ENCODE measurements at regions not wholly inside any gene's neighbourhood (a gene's known extent, or its start where the extent isn't known, plus 50 kb on each side); places are given as distances from the start of the nearest gene placed in this dataset.

DNA sequence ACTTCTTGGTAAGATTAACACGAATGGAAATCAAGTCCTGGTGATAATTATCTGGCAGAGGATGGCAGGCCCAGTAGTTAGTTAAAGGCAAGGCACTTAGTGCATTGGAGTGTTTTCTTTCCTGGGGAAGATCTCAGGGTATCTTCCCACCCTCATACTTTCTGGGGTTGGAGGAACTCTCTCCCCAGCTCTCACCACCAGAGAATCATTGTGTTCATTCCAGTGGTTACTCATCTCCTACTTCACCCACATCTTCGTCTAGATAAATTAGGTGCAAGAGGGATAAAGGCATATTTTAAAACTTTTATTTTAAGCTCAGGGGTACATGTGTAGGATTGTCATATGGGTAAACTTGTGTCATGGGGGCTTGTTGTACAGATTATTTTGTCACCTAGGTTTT lies 67.5 kb upstream of the SH3RF1 start:
- H3K4me3 ChIP-seq: no peak overlapping the region
- no peak for DNase-seq (ENCODE audit: low spot score in 2 of 2)
- no peaks in the 10 kb centered on the region for H3K27me3 ChIP-seq
- no peak overlapping the region for H3K27ac ChIP-seq
- no peaks in the 10 kb centered on the region for H3K9me3 ChIP-seq
- WGBS: 41% methylated on average over 2 of the region's 2 CpGs
- H3K36me3 ChIP-seq: no peaks in the 10 kb centered on the region
- no peak for TF ChIP-seq POLR2AphosphoS5 (IDR thresholded peaks at IDR 0.05)
- no peak for TF ChIP-seq EP300 (IDR thresholded peaks at IDR 0.05)
- TF ChIP-seq, protein P1, sequence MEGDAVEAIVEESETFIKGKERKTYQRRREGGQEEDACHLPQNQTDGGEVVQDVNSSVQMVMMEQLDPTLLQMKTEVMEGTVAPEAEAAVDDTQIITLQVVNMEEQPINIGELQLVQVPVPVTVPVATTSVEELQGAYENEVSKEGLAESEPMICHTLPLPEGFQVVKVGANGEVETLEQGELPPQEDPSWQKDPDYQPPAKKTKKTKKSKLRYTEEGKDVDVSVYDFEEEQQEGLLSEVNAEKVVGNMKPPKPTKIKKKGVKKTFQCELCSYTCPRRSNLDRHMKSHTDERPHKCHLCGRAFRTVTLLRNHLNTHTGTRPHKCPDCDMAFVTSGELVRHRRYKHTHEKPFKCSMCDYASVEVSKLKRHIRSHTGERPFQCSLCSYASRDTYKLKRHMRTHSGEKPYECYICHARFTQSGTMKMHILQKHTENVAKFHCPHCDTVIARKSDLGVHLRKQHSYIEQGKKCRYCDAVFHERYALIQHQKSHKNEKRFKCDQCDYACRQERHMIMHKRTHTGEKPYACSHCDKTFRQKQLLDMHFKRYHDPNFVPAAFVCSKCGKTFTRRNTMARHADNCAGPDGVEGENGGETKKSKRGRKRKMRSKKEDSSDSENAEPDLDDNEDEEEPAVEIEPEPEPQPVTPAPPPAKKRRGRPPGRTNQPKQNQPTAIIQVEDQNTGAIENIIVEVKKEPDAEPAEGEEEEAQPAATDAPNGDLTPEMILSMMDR (IDR thresholded peaks at IDR 0.05): no peak
- TF ChIP-seq POLR2A (IDR thresholded peaks at IDR 0.05): no peak
- no peaks in the 10 kb centered on the region for H3K4me1 ChIP-seq

- WGBS: 83% methylated on average over 1 of the region's 1 CpG
- Histone ChIP-seq H3K27me3 (no peaks in the 10 kb centered on the region), H3K36me3 (no peaks in the 10 kb centered on the region), H3K4me3 (no peak overlapping the region), H3K4me1 (no peaks in the 10 kb centered on the region), H3K27ac (no peak overlapping the region), H3K9me3 (no peaks in the 10 kb centered on the region)
- DNase-seq (ENCODE audit: low spot score in 2 of 2): no peak
- TF ChIP-seq POLR2AphosphoS5 (IDR thresholded peaks at IDR 0.05): no peak
- TF ChIP-seq EP300 (IDR thresholded peaks at IDR 0.05): no peak
- no peak for TF ChIP-seq POLR2A (IDR thresholded peaks at IDR 0.05)
- TF ChIP-seq, protein P1 (IDR thresholded peaks at IDR 0.05): no peak
Observed at GRCh38 chr4:169337510-169337909, 66.8 kb upstream of the SH3RF1 start.

DNA sequence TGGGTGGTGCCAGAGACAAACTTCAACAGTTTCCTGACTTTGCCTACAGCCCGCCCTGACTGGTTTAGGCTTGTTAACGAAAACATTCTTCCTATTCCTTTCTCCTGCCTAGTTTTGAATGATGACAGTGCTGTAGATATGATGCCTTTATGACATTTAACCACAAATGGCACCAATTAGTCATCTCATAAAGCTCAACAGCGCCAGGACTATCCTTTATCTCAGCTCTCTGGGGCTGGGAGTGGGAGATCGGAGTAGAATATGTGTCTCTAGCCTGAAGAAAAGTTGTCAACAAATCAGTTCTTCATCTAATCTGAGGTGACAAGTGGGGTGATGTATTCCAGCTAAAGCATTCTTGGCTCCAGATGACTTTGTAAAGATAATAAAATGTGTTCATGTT lies 64.6 kb upstream of the SH3RF1 start:
- Histone ChIP-seq H3K4me3 (no peak overlapping the region), H3K27me3 (no peaks in the 10 kb centered on the region), H3K9me3 (no peaks in the 10 kb centered on the region), H3K36me3 (no peaks in the 10 kb centered on the region), H3K4me1 (no peaks in the 10 kb centered on the region), H3K27ac (peak overlapping the region; percentile 43)
- no peak for TF ChIP-seq POLR2AphosphoS5 (IDR thresholded peaks at IDR 0.05)
- TF ChIP-seq POLR2A (IDR thresholded peaks at IDR 0.05): no peak
- TF ChIP-seq EP300 (IDR thresholded peaks at IDR 0.05): no peak
- TF ChIP-seq, protein P1 (IDR thresholded peaks at IDR 0.05): no peak
- DNase-seq (ENCODE audit: low spot score in 2 of 2): no peak
- WGBS: 38% methylated on average over 4 of the region's 4 CpGs

DNA sequence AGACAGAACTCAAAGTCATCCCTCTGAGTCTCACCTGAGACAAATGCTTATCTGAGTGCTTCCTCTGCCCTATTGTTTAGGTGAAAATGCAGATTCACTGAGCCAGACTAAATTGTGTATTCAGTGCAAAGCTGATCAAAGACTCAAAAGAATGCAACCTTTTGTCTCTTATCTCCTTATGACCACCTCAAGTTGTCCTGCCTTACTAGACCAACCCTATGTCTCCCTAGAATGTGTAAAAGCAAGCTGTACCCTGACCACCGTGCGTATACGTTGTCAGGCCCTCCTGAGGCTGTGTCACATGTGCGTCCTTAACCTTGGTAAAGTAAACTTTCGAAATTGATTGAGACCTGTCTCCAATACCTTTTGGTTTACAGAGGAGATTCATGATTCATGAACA lies 63.6 kb upstream of the SH3RF1 start:
- WGBS: 80% methylated on average over 5 of the region's 5 CpGs
- TF ChIP-seq, protein P1 (IDR thresholded peaks at IDR 0.05): no peak
- no peaks in the 10 kb centered on the region for H3K4me1 ChIP-seq
- no peaks in the 10 kb centered on the region for H3K36me3 ChIP-seq
- no peaks in the 10 kb centered on the region for H3K9me3 ChIP-seq
- no peaks in the 10 kb centered on the region for H3K27me3 ChIP-seq
- no peak overlapping the region for H3K4me3 ChIP-seq
- no peak for DNase-seq (ENCODE audit: low spot score in 2 of 2)
- H3K27ac ChIP-seq: no peak overlapping the region

DNA sequence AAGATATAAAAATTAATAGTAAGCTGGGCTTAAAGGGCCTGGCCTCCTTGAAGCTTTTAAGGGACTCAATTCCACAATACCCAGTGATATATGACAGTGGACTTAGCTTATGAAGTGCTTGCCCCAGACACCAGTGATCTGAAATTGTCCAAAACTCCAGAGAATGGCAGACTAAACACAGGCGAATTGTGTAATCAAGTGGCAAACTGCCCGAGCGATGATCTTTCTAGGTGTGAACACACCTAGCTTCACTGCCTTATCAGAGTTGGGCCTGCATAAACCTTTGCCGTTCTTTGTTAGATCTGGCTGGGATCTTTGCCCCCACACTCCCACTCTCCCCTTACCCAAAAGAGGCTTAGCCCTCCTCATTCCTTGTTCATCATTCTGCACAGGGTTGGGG lies 62.5 kb upstream of the SH3RF1 start:
- Histone ChIP-seq H3K27ac (no peak overlapping the region), H3K36me3 (no peaks in the 10 kb centered on the region), H3K9me3 (no peaks in the 10 kb centered on the region), H3K27me3 (no peaks in the 10 kb centered on the region), H3K4me3 (no peak overlapping the region), H3K4me1 (no peaks in the 10 kb centered on the region)
- no peak for DNase-seq (ENCODE audit: low spot score in 2 of 2)
- 96% methylated on average over 4 of the region's 4 CpGs for WGBS
- no peak for TF ChIP-seq EP300 (IDR thresholded peaks at IDR 0.05)
- no peak for TF ChIP-seq POLR2A (IDR thresholded peaks at IDR 0.05)
- TF ChIP-seq, protein P1 (IDR thresholded peaks at IDR 0.05): no peak
- no peak for TF ChIP-seq POLR2AphosphoS5 (IDR thresholded peaks at IDR 0.05)
